Caco-2 (cell line): ENCODE measurements at regions not wholly inside any gene's neighbourhood (a gene's known extent, or its start where the extent isn't known, plus 50 kb on each side); places are given as distances from the start of the nearest gene placed in this dataset.

Source experiments
- BruUV-seq: library from RNA; stranded (reverse); fragments of 400-500 nt; replicated peaks from 2 replicates; lab custom pipeline; 2021; lab: Mats Ljungman, UMichigan
- CTCF ChIA-PET: fragments of 300-600 bp; sonication (Branson Sonifier 250); formaldehyde crosslinking; loops from one replicate; lab custom pipeline; 2022; ENCODE audit warnings: antibody characterized with exemption; lab: Charles Lee
- POLR2A ChIA-PET: fragments of 300-600 bp; sonication (Branson Sonifier 250); formaldehyde crosslinking; loops from one replicate; lab custom pipeline; 2022; ENCODE audit warnings: antibody characterized with exemption; lab: Charles Lee
- DNase-seq, 2 experiments: peaks; one replicate each; pipeline versions ENCODE4 v3.0.0 to v3.0.0-alpha.2; 2020 to 2022
- H3K27me3 ChIP-seq: replicated peaks from 2 replicates; pipeline ENCODE4 v1.6.0; 2011; ENCODE audit warnings: low read length; ENCODE audit not compliant: control insufficient read depth, insufficient read depth
- H3K36me3 ChIP-seq: 2 replicates; pipeline ENCODE4 v1.5.1; 2011; ENCODE audit warnings: low read length; ENCODE audit not compliant: control insufficient read depth, insufficient read depth
- H3K4me1 ChIP-seq: fragments of 250-450 bp; sonication (Bioruptor Pico); 2 replicates; pipeline ENCODE4 v1.5.1; 2020; ENCODE audit warnings: mild to moderate bottlenecking
- H3K4me3 ChIP-seq: 2 replicates; pipeline ENCODE4 v1.5.1; 2011; ENCODE audit warnings: low read depth, mild to moderate bottlenecking, control low read depth, low read length
- H3K9me3 ChIP-seq: fragments of 250-450 bp; sonication (Bioruptor Pico); 2 replicates; pipeline ENCODE4 v1.5.1; 2020; ENCODE audit warnings: mild to moderate bottlenecking, moderate library complexity
- H3K27ac Mint-ChIP-seq: one replicate; pipeline ENCODE4 v1.8.0; 2022; ENCODE audit warnings: mixed read lengths; ENCODE audit not compliant: unreplicated experiment
- H3K27me3 Mint-ChIP-seq: one replicate; pipeline ENCODE4 v1.8.0; 2022; ENCODE audit warnings: mixed read lengths; ENCODE audit not compliant: insufficient read depth, unreplicated experiment
- H3K36me3 Mint-ChIP-seq: one replicate; pipeline ENCODE4 v1.8.0; 2022; ENCODE audit warnings: mild to moderate bottlenecking, mixed read lengths; ENCODE audit not compliant: insufficient read depth, unreplicated experiment
- H3K4me1 Mint-ChIP-seq: one replicate; pipeline ENCODE4 v1.8.0; 2022; ENCODE audit warnings: low read depth, mixed read lengths; ENCODE audit not compliant: unreplicated experiment
- H3K4me3 Mint-ChIP-seq: one replicate; pipeline ENCODE4 v1.8.0; 2022; ENCODE audit warnings: mild to moderate bottlenecking, moderate library complexity, mixed read lengths; ENCODE audit not compliant: unreplicated experiment
- H3K9me3 Mint-ChIP-seq: one replicate; pipeline ENCODE4 v1.8.0; 2022; ENCODE audit warnings: mixed read lengths; ENCODE audit not compliant: unreplicated experiment
- intact Hi-C: fragments of 100-400 bp; cut with micrococcal nuclease; formaldehyde crosslinking; loops from one replicate; pipeline ENCODE4 v1.10.0; 2022; ENCODE audit not compliant: unreplicated experiment
- TF ChIP-seq, protein P1 (sequence below), 2 experiments: fragments of 200-600 bp in 1 of 2; IDR thresholded peaks; 1 replicate in 1 of 2; 2 replicates in 1 of 2; pipeline versions ENCODE4 v1.5.1 to v1.8.0; 2011 to 2022; ENCODE audit warnings: antibody characterized with exemption in 1 of 2, control low read depth in 1 of 2, inconsistent platforms in 1 of 2, low read depth in 1 of 2, low read length in 1 of 2, mild to moderate bottlenecking in 1 of 2, moderate library complexity in 1 of 2; ENCODE audit not compliant: insufficient read depth in 1 of 2, severe bottlenecking in 1 of 2, unreplicated experiment in 1 of 2

DNA sequence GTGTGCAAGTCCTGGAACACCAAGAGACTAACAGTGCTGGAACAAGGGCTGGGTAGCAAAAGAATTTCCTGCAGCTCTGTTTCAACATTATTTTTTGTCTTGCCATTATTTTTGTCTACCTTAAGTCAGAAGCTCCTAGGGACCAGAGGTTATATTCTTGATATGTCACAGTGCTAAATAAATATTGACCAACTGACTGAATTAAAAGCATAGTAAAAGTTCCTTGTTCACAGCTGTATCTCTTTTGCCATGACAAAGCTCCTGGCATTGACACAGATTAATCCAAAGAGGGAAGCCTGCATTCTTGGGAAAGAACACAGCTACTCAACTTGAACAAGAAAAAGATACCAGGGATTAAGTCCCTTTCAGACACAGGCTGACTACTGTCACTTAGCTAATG is 136.5 kb downstream of the SPTSSA start:
- Mint-ChIP-seq H3K36me3 (no peaks in the 10 kb centered on the region), H3K9me3 (no peaks in the 10 kb centered on the region), H3K27me3 (no peaks in the 10 kb centered on the region), H3K27ac (no peak overlapping the region), H3K4me1 (no peaks in the 10 kb centered on the region), H3K4me3 (no peak overlapping the region)
- POLR2A ChIA-PET: no interaction called here
- Histone ChIP-seq H3K27me3 (no peaks in the 10 kb centered on the region), H3K4me3 (no peak overlapping the region), H3K4me1 (no peaks in the 10 kb centered on the region), H3K36me3 (no peaks in the 10 kb centered on the region), H3K9me3 (no peaks in the 10 kb centered on the region)
- TF ChIP-seq, protein P1, sequence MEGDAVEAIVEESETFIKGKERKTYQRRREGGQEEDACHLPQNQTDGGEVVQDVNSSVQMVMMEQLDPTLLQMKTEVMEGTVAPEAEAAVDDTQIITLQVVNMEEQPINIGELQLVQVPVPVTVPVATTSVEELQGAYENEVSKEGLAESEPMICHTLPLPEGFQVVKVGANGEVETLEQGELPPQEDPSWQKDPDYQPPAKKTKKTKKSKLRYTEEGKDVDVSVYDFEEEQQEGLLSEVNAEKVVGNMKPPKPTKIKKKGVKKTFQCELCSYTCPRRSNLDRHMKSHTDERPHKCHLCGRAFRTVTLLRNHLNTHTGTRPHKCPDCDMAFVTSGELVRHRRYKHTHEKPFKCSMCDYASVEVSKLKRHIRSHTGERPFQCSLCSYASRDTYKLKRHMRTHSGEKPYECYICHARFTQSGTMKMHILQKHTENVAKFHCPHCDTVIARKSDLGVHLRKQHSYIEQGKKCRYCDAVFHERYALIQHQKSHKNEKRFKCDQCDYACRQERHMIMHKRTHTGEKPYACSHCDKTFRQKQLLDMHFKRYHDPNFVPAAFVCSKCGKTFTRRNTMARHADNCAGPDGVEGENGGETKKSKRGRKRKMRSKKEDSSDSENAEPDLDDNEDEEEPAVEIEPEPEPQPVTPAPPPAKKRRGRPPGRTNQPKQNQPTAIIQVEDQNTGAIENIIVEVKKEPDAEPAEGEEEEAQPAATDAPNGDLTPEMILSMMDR (IDR thresholded peaks at IDR 0.05; ENCODE audit: insufficient read depth in 1 of 2, low read depth in 1 of 2, low read length in 1 of 2, severe bottlenecking in 1 of 2, unreplicated experiment in 1 of 2): no peak
- no peak for DNase-seq
- intact Hi-C loops: loop anchor here (10.0 kb wide), 1 partner anchor 1751 kb away; no protein-coding TSS in a partner anchor
- BruUV-seq: no TSS peak
- CTCF ChIA-PET: interaction anchor here (0.7 to 1.2 kb wide), 2 partner anchors 97 to 227 kb away, joined by 3 read pairs; no protein-coding TSS in a partner anchor

DNA sequence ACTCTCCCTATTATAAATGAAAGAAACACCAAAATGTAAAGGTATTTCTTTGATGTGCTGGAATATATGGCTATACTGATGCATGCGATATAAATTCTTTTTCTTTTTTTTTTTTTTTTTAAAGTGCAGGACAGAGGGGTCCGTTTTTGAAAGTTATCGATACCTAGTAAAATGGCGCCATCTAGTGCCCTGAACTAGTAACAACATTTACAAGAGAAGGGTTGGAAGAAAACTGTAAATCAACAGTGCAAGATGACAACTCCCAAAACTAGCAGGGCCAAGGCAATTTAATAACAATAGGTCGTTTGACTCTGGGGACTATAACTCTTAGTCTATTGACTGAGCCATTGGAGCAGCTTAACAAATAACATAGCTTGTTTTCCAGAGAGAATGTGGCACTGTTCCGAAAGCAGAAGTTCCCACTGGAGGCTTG is 137.7 kb downstream of the SPTSSA start:
- peak in 1 of 2 experiments; percentile 60 for DNase-seq
- no peaks in the 10 kb centered on the region for H3K4me1 ChIP-seq
- Mint-ChIP-seq H3K4me3 (no peak overlapping the region), H3K4me1 (no peaks in the 10 kb centered on the region), H3K27ac (no peak overlapping the region), H3K27me3 (no peaks in the 10 kb centered on the region), H3K36me3 (no peaks in the 10 kb centered on the region), H3K9me3 (no peaks in the 10 kb centered on the region)
- ChIA-PET CTCF (interaction anchor here (0.6 to 1.5 kb wide), 2 partner anchors 199 to 484 kb away, joined by 3 to 5 read pairs; no protein-coding TSS in a partner anchor), POLR2A (no interaction called here)
- BruUV-seq: no TSS peak
- intact Hi-C loops: loop anchor here (1.0 to 10.0 kb wide), 3 partner anchors 485 to 1750 kb away; no protein-coding TSS in a partner anchor
- H3K36me3 ChIP-seq: no peaks in the 10 kb centered on the region
- H3K9me3 ChIP-seq: no peaks in the 10 kb centered on the region
- TF ChIP-seq, protein P1 (IDR thresholded peaks at IDR 0.05; ENCODE audit: insufficient read depth in 1 of 2, low read depth in 1 of 2, low read length in 1 of 2, severe bottlenecking in 1 of 2, unreplicated experiment in 1 of 2): peak; percentile 56 to 65
- no peaks in the 10 kb centered on the region for H3K27me3 ChIP-seq
- no peak overlapping the region for H3K4me3 ChIP-seq

DNA sequence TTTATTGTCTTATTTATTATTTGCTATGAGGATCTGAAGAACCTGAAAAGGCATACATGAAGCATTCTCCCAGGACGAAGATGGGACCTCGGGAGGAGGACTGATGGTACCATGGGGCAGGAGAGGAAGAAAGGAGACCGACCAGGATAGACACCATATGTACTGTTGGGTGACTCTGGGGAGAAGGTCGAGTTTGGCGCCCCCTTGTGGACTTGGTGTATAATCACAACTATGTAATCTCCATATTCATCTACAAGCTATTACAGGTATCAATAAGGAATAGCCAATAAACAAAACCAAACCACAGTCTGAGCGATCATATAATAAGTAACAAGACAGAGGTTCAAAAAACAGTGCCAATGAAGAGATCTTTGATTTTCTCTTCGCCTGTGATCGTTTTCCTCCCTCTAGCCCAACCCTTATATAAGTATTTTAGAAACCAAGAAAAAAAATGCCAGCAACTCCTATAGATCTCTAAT is 139.1 kb downstream of the SPTSSA start:
- no peaks in the 10 kb centered on the region for H3K4me1 Mint-ChIP-seq
- intact Hi-C loops: loop anchor here (5.0 to 10.0 kb wide), 2 partner anchors 846 to 1748 kb away; no protein-coding TSS in a partner anchor
- Histone ChIP-seq H3K4me3 (no peak overlapping the region), H3K4me1 (no peaks in the 10 kb centered on the region), H3K36me3 (no peaks in the 10 kb centered on the region), H3K27me3 (no peaks in the 10 kb centered on the region), H3K9me3 (no peaks in the 10 kb centered on the region)
- TF ChIP-seq, protein P1 (IDR thresholded peaks at IDR 0.05; ENCODE audit: insufficient read depth in 1 of 2, low read depth in 1 of 2, low read length in 1 of 2, severe bottlenecking in 1 of 2, unreplicated experiment in 1 of 2): peak; percentile 69 to 71
- POLR2A ChIA-PET: no interaction called here
- no TSS peak for BruUV-seq
- no peak overlapping the region for H3K4me3 Mint-ChIP-seq
- H3K36me3 Mint-ChIP-seq: no peaks in the 10 kb centered on the region
- H3K27me3 Mint-ChIP-seq: no peaks in the 10 kb centered on the region
- CTCF ChIA-PET: interaction anchor here (0.6 to 1.9 kb wide), 10 partner anchors 9 to 647 kb away, joined by 3 to 8 read pairs (median 4); no protein-coding TSS in a partner anchor
- peak; percentile 56 to 71 for DNase-seq
- no peaks in the 10 kb centered on the region for H3K9me3 Mint-ChIP-seq
- no peak overlapping the region for H3K27ac Mint-ChIP-seq
